Psoas muscle (tissue), 7 donors: ENCODE measurements at regions not wholly inside any gene's neighbourhood (a gene's known extent, or its start where the extent isn't known, plus 50 kb on each side); places are given as distances from the start of the nearest gene placed in this dataset.
"Not testable (repeated sequence)": the region's sequence is repeated elsewhere in the genome, so short reads cannot be mapped to it uniquely, and the experiment has no call there.

Experiments
- ATAC-seq, 4 donors: fragments of 200-7000 bp; cut with Tn5 transposase; one replicate each; pipeline ENCODE4 v1.9.1; 2020; ENCODE audit warnings: moderate library complexity in 3 of 4, mild to moderate bottlenecking in 2 of 4
- DNase-seq, 2 donors: peaks; one replicate each; pipeline ENCODE4 v3.0.0-alpha.2; 2020
- H3K27ac ChIP-seq: fragments of 200-600 bp; one replicate; pipeline ENCODE4 v1.8.0; 2022
- H3K27me3 ChIP-seq, 3 donors: fragments of 200-600 bp in 1 of 3; one replicate each; pipeline versions ENCODE4 v1.6.1 to v1.8.0; 2013 to 2022; ENCODE audit warnings: low read length in 2 of 3, mild to moderate bottlenecking in 2 of 3, moderate library complexity in 1 of 3; ENCODE audit not compliant: insufficient read depth in 3 of 3
- H3K36me3 ChIP-seq, 2 donors: fragments of 200-600 bp in 1 of 2; one replicate each; pipeline versions ENCODE4 v1.6.1 to v1.8.0; 2013 to 2022; ENCODE audit warnings: low read depth in 1 of 2, mild to moderate bottlenecking in 1 of 2, moderate library complexity in 1 of 2; ENCODE audit not compliant: insufficient read depth in 1 of 2
- H3K4me1 ChIP-seq: fragments of 200-600 bp; one replicate; pipeline ENCODE4 v1.8.0; 2022
- H3K4me3 ChIP-seq: fragments of 200-600 bp; one replicate; pipeline ENCODE4 v1.8.0; 2022; ENCODE audit warnings: mild to moderate bottlenecking
- H3K9me3 ChIP-seq: fragments of 200-600 bp; one replicate; pipeline ENCODE4 v1.8.0; 2022
- CTCF ChIP-seq: fragments of 200-600 bp; IDR thresholded peaks from one replicate; pipeline ENCODE4 v1.8.0; 2022; ENCODE audit warnings: antibody characterized with exemption
- WGBS, 3 donors: extraction: QIAGEN DNeasy Blood & Tissue Kit; methylation state at CpG; one replicate each; pipeline versions ENCODE4 v1.1.6 to v1.1.7; 2013; 5-methylcytosine and 5-hydroxymethylcytosine counted together
- intact Hi-C, 2 donors: fragments of 100-400 bp; cut with DNase I; formaldehyde crosslinking; loops; one replicate each; pipeline versions ENCODE4 v1.11.0 to v1.14.2; 2022
- donor health status: healthy with polysubstance abuse.
- donor health status: DM: no; HTN: no; CAD: no; lungs with moderate emphysema.
- donor health status: Bipolar disorder and iron deficiency.
- donor health status: healthy.
- donor health status: DM: yes; HTN: yes; CAD: no.
- donor health status: DM: no; HTN: no; CAD: no.
- donor health status: DM: yes; HTN: yes; CAD: no.

- intact Hi-C loops, result no loop called here
- no peak for TF ChIP-seq CTCF
- Histone ChIP-seq H3K4me1 (no peaks in the 10 kb centered on the region), H3K9me3 (no peaks in the 10 kb centered on the region), H3K36me3 (no peaks in the 10 kb centered on the region), H3K27me3 (no peaks in the 10 kb centered on the region), H3K4me3 (no peak overlapping the region), H3K27ac (no peak overlapping the region)
- no peak for ATAC-seq
- DNase-seq, result no peak
Observed at GRCh38 chr4:138588501-138588900, 346.4 kb upstream of the SLC7A11 start.

- 92 to 96% (median 93%) methylated on average over 2 of the region's 2 CpGs for WGBS, 3 donors
- no peak for ATAC-seq
- Histone ChIP-seq H3K4me1 (no peaks in the 10 kb centered on the region), H3K27ac (no peak overlapping the region), H3K4me3 (no peak overlapping the region), H3K27me3 (no peaks in the 10 kb centered on the region), H3K36me3 (no peaks in the 10 kb centered on the region), H3K9me3 (peaks cover 25% of the 10 kb centered on the region)
- no peak for TF ChIP-seq CTCF
- intact Hi-C loops, result no loop called here
- no peak for DNase-seq
Observed at GRCh38 chr4:138579146-138579545, 337.0 kb upstream of the SLC7A11 start.

- H3K9me3 ChIP-seq, result peaks cover 25% of the 10 kb centered on the region
- DNase-seq, H3K36me3 ChIP-seq, H3K27ac ChIP-seq, intact Hi-C loops, H3K27me3 ChIP-seq, ATAC-seq, H3K4me1 ChIP-seq, H3K4me3 ChIP-seq: not testable (repeated sequence)
- 91 to 95% (median 92%) methylated on average over 3 of the region's 3 CpGs for WGBS, 3 donors
Observed at GRCh38 chr4:138577826-138578225, 335.7 kb upstream of the SLC7A11 start.

- DNase-seq (no peak), ATAC-seq (no peak)
- intact Hi-C loops, result no loop called here
- Histone ChIP-seq H3K4me1 (no peaks in the 10 kb centered on the region), H3K27ac (no peak overlapping the region), H3K27me3 (no peaks in the 10 kb centered on the region), H3K36me3 (no peaks in the 10 kb centered on the region), H3K4me3 (no peak overlapping the region), H3K9me3 (peaks cover 25% of the 10 kb centered on the region)
- TF ChIP-seq CTCF, result no peak
Observed at GRCh38 chr4:138577145-138577544, 335.0 kb upstream of the SLC7A11 start.

- DNase-seq (no peak), ATAC-seq (no peak)
- Histone ChIP-seq H3K4me1 (no peaks in the 10 kb centered on the region), H3K9me3 (peaks cover 25% of the 10 kb centered on the region), H3K27ac (no peak overlapping the region), H3K4me3 (no peak overlapping the region), H3K27me3 (no peaks in the 10 kb centered on the region), H3K36me3 (no peaks in the 10 kb centered on the region)
- intact Hi-C loops, result no loop called here
- WGBS, 3 donors, result 64 to 75% (median 73%) methylated on average over 3 of the region's 3 CpGs
- no peak for TF ChIP-seq CTCF
Observed at GRCh38 chr4:138576684-138577083, 334.5 kb upstream of the SLC7A11 start.
